ENCODE measurements at regions not wholly inside any gene's neighbourhood (a gene's known extent, or its start where the extent isn't known, plus 50 kb on each side); places are given as distances from the start of the nearest gene placed in this dataset.

DNA sequence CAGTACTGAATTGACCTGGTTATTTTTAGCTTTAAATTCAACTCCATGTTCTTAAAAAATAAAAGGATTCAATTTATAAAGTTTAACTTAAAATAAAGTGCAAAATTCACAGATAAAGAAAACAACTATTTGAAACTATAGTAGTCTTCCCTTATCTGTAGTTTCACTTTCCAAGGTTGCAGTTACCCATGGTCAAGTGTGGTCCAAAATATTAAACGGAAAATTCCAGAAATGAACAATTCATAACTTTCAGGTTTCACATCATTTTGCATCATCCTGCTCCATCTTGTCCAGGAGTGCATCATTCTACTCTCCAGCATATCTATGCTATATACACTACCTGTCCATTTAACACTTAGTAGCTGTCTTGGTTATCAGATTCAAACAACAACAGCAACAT, 54.5 kb upstream of the ZNF804A start:
- Histone ChIP-seq H3K4me2 (ENCODE audit: control insufficient read depth, extremely low read depth, insufficient read depth, low read depth, low read length) (no peak overlapping the region), H3K9me3 (ENCODE audit: control insufficient read depth, low read depth, low read length) (no peaks in the 10 kb centered on the region), H2AFZ (ENCODE audit: control insufficient read depth, low read length) (no peak overlapping the region), H3K4me3 (ENCODE audit: control insufficient read depth in 2 of 3, extremely low read depth in 1 of 3, insufficient read depth in 2 of 3, low read depth in 1 of 3, low read length in 3 of 3) (no peak overlapping the region), H3K4me1 (ENCODE audit: control insufficient read depth, extremely low read depth, insufficient read depth, low read length) (no peaks in the 10 kb centered on the region), H3K9me1 (ENCODE audit: control insufficient read depth, extremely low read depth, insufficient read depth, low read length) (no peaks in the 10 kb centered on the region), H3K9ac (ENCODE audit: control insufficient read depth, extremely low read depth, insufficient read depth, low read length) (no peak overlapping the region), H3K27ac (ENCODE audit: control insufficient read depth, insufficient read depth, low read length) (no peak overlapping the region), H3K27me3 (ENCODE audit: control insufficient read depth, extremely low read depth, insufficient read depth, low read length) (no peaks in the 10 kb centered on the region), H3K79me2 (ENCODE audit: control insufficient read depth, insufficient read depth, low read length) (no peaks in the 10 kb centered on the region), H4K20me1 (ENCODE audit: control insufficient read depth, extremely low read depth, insufficient read depth, low read length) (no peaks in the 10 kb centered on the region), H3K36me3 (ENCODE audit: control insufficient read depth in 2 of 2, extremely low read depth in 1 of 2, insufficient read depth in 2 of 2, low read length in 2 of 2) (no peaks in the 10 kb centered on the region)
- dilution Hi-C loops (cut with MboI; ENCODE audit: extremely low pct_ligation_motif_present, low sequenced_read_pairs): no loop called here
- no peak for DNase-seq (ENCODE audit: low read depth, low spot score)
- no peak for FAIRE-seq
- TF ChIP-seq CTCF (optimal IDR thresholded peaks at IDR 0.05 in 1 of 3, IDR thresholded peaks at IDR 0.05 in 1 of 3, conservative IDR thresholded peaks at IDR 0.05 in 1 of 3; ENCODE audit: extremely low read depth in 1 of 3, insufficient read depth in 2 of 3, low read length in 3 of 3) (no peak), EZH2 (IDR thresholded peaks at IDR 0.05; ENCODE audit: low read length) (no peak)

Small RNA genes lying in the stretch of these regions (small RNA-seq; reads per million reads assigned to genes)
- gene MIR548AE1 (ENCODE audit: insufficient read length in 3 of 3, low read depth in 3 of 3, low replicate concordance in 1 of 3): 0 reads per million in 3 experiments

Measured in keratinocyte (primary cell).